ENCODE measurements at regions not wholly inside any gene's neighbourhood (a gene's known extent, or its start where the extent isn't known, plus 50 kb on each side); places are given as distances from the start of the nearest gene placed in this dataset.
A peak's percentile ranks its signal among the peaks of the same experiment; 100 is the strongest.

DNA sequence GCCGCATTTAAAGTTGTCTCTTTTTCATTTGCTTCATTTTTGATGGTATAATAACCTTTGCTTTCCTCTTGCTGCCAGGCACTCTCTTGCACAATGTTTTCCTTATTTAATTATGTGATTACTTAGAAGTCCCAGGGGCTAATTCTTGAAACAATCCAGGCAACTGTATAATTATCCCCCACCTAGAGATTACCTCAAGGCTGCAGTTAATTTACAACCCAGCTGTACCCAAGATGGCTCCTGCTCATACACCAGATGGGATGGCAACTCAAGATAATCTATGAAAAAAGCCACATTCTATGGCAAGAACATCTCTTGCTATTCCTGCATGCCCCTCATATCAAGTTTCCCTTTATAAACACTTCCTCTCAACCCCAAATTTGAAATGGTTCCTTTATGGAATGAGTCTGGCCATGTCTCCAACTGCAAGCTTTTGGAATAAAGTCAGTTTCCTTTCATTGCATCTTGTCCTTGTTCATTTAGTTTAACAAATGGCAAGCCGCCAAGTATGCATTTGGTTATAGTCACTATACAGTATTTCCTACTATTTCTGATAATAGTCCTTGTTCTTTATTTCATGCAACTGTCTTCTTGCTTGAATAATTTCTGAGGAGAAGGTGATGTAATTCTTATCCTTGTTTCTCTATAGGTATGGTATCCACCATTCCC, 1042.6 kb downstream of the PLA2G4A start:
- DNase-seq (ENCODE audit: low read depth in 2 of 3, low spot score in 2 of 3): no peak

DNA sequence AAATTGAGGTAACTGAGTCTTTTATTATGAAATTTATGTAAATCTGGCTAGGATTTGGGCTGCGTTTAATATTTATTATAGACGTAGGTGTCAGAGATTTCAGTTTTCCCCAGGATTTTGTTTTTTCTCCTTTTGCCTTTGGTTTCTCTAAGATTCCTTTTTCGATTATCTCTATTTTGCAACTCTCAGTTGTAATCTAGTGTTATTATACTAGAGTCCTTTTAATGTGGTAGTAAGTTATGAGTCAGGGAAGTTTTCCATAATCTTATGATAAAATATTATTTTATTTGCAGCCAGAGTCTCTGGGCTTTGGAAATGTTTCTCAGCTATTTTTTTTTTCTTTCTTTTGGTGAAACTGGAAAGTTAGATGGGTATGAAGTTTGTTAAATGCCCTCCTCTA, 1043.8 kb downstream of the PLA2G4A start:
- no peak for DNase-seq (ENCODE audit: low read depth in 2 of 3, low spot score in 2 of 3)

DNA sequence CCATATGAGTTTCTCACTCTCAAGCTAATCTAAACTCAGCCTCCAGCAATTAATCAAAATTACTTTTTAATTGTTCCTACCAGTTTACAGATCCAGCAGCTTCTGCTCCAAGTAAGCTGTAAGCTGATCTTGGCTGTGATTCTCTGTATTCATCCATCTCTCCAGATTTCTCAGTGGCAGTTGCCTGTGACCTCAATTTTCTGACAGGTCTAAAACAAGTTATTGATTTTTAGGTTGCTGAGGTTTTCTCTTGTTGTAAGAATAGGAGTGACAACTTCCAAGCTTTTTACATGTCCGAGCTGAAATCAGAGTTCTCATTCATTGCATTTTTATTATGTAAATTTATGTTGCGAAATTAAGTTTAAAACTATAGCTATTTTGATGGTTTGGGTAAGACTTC, 1044.4 kb downstream of the PLA2G4A start:
- no peak for DNase-seq (ENCODE audit: low read depth in 2 of 3, low spot score in 2 of 3)

DNA sequence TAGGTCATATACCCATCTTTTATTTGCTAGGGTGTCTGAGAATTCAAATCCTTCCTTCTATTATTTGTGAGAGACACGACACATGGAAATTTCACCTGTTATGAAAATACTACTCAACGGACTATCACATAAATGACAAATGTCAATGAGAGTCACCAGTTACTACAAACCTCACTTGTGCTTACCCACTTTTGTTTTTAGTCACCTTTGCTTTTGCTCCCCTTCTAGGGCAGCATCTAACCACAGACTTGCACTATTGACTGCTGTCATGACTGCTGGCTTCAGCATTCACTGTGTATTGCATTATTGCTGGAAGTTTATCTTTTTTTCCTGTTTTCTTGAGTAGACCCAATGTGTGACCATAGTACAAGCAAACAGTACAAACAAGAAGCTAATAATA, 1048.0 kb downstream of the PLA2G4A start:
- no peak for DNase-seq (ENCODE audit: low read depth in 2 of 3, low spot score in 2 of 3)

DNA sequence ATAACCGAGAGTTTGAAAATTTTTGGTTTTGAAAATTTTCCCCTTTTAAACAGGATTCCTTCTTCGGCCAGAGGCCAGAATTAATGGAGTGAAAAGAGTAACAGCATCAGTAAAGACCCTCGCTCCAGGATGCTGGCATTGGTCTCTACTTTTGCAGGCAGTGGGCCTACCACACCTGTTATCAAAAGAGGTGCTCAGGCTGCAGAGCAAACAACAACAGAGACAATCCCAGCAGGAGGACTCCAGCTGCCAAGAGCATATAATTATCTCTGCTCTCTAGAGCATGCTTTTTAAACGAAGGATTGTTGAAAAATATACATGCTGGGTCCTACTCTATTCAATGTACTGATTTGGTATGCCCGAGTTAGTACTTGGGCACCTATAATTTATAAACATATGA, 1048.5 kb downstream of the PLA2G4A start:
- DNase-seq (ENCODE audit: low read depth in 2 of 3, low spot score in 2 of 3): no peak

DNA sequence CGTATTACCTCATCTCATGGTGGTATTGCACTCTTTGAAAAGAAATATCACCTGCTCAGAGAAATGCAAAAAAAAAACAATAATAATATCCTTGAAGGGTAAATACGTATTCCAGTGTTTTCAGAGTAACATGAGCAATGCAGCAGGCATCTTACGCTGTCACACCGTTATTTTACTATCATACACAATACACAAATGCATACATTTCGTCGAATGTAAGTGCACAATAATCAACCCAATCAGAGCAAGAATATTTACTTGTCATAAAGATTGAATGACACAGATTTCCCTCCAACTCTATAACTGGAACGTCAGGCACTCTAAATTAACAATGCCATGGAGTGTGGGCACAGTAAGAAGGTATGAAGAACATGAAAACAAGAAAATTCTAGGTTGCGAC, 1050.1 kb downstream of the PLA2G4A start:
- no peak for DNase-seq (ENCODE audit: low read depth in 2 of 3, low spot score in 2 of 3)

DNA sequence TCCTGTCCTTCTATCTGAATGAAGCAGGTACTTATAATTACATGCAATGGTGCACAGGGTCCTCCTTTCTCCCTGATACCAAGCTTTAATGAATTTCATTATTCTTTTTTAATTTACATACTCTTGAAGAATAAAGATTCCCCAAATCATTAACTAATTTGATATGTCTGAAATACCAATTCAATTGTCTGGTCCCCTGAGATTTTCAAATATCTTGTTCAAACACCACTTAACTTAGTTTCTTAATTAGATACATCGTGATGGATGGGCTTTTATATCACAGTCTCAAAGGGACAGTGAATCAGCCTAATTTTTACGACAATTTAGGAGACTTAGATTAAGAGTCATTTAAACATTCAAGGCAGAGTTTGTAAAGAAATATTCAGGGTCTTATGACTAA, 1054.6 kb downstream of the PLA2G4A start:
- no peak for DNase-seq (ENCODE audit: low read depth in 2 of 3, low spot score in 2 of 3)

DNA sequence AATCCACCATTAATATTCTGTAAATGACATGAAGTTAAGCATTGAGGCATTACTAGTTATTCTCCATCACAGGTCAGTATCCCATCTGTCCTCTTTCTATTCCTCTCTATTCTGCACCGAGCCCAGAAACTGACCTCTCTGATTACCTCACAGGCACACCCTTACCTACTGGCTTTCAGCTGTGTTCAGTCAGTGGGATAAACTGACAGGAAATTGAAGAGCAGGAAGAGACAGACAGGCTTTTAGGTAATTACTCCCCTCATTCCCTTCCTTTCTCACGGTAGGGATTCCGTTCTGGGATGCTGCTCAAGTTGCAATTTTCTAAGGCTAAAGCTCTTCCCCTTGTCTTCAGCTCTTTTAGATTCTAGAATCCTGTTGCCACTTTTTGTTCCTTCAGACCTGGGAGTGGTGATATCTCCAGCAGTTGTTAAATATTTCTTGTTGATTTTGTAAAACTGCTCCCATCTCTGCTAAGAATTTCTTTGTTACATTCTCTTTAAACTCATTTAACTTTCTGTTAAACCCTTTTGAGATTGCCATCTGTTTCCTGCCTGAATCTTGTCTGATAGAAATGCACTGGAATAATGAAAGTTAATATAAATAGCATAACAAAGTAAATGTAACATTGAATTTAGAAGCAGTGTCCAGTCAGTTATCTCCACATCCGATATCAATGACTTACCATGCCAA, 1063.4 kb downstream of the PLA2G4A start:
- DNase-seq (ENCODE audit: low read depth in 2 of 3, low spot score in 2 of 3): peak in 2 of 3 donors; percentile 19 to 72

DNA sequence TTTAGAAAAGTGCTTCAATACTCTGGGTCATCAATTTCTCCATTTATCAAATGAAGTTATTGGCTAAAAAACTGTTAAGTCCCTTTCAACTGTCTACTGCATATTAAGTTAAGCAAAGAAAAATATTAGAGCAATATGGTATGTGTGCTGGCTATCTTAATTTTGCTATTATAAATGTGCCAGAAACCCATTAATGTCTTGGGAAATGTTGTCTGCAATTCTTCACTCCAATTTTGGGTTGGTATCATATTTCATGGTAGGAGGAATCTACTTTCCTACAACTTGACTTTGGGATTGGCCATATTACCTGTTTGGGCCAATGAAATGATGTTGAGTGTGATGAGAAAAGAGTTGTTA, 1063.9 kb downstream of the PLA2G4A start:
- DNase-seq (ENCODE audit: low read depth in 2 of 3, low spot score in 2 of 3): no peak

DNA sequence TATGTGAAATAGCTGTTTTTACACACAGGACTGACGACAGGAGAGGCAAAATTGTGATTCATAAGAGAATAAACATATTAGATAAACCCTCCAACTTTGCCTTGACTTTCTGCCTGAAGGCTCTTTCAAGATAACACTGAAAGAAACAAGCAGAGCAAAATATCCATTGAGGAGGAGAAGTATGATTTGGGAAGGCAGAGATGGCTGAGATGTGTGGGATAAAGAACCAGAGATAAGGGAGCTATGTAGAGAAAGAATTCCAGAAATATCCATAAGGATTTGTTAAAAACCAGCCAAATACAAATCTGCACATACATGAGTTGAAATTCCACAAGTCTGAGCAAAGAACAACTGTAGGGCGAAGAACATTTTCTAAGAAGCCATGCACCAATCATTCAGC, 1064.7 kb downstream of the PLA2G4A start:
- no peak for DNase-seq (ENCODE audit: low read depth in 2 of 3, low spot score in 2 of 3)

DNA sequence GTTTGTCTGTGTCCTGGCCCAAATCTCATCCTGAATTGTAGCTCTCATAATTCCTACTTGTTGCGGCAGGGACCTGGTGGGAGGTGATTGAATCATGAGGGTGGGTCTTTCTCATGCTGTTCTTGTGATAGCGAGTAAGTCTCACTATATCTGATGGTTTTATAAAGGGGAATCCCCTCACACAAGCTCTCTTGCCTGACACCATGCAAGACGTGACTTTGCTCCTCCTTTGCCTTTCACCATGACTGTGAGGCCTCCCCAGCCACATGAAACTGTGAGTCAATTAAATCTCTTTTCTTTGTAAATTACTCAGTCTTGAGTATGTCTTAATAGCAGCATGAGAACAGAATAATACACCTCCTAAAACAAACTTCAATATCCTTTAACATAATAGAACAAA, 1065.6 kb downstream of the PLA2G4A start:
- DNase-seq (ENCODE audit: low read depth in 2 of 3, low spot score in 2 of 3): no peak

DNA sequence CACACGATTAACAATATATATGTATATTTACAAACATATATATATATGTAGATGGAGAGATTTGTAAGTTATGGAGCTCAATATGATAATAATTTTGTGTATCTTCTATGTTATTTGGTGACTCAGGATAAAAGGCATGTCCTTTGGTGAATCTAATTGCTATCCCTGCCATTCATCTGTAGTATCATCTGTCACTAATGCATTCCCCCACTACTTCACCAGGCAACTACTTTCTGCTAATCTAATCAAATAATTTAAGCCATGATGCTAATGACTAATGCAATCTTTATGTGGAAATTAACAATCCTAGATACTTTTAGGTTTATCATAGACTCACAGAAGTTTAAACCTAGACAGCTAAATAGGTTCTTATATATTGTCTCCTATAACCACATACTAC, 1074.5 kb downstream of the PLA2G4A start:
- DNase-seq (ENCODE audit: low read depth in 2 of 3, low spot score in 2 of 3): no peak

DNA sequence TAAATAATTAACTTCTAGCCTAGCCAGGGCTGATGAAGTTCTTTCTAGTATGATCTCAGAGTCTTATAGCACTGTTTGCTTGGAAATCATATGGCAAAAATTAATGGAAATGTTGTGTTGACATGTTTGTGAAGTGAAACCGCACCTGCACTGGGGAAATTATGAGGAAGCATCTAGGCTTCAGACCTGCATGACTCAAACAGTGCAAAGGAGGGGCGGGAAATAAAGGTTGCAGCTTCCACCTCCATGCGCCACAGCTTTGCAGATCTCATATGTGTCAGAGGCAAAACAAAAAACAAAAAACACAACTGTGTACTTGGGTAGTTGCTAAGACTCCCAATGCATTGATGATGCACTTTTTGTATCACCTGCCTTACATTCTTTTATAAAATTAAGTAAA, 1080.6 kb downstream of the PLA2G4A start:
- DNase-seq (ENCODE audit: low read depth in 2 of 3, low spot score in 2 of 3): no peak

DNA sequence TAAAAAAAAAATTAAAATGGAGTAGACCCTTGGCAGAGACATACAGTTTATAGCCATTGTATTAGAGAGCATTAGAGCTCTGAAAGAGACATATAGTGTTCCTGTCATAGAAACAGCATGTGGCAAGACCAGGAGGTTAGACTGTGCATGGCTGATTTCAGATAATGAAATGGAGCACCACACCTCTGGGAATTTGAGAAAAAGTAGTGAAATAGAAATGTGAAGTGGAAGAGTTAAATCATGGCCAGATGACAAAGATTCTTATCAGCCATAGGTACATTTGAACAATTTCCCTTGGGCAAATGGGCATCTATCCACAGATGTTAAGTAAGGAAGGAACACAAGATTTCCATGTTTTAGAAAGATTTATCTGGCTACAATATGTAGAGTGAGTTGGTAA, 1083.1 kb downstream of the PLA2G4A start:
- no peak for DNase-seq (ENCODE audit: low read depth in 2 of 3, low spot score in 2 of 3)

DNA sequence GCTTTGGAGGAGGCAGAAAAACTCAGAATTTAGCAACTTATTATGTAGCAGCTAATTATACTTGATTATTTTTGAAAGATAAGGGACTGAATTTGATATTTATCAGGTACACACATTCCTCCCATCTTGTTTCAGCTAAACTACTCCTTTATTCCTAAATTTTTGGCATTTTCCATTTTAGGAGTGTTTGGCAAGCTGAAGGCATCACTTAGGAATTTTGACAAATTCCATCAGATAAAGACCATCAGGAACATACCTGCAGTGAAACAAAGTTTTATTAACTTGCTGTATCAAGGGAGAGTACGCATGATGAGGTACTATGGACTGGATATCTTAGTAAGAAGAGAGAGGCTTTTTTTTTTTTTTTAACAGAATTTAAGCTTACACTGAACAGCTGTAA, 1092.2 kb downstream of the PLA2G4A start:
- no peak for DNase-seq (ENCODE audit: low read depth in 2 of 3, low spot score in 2 of 3)

DNA sequence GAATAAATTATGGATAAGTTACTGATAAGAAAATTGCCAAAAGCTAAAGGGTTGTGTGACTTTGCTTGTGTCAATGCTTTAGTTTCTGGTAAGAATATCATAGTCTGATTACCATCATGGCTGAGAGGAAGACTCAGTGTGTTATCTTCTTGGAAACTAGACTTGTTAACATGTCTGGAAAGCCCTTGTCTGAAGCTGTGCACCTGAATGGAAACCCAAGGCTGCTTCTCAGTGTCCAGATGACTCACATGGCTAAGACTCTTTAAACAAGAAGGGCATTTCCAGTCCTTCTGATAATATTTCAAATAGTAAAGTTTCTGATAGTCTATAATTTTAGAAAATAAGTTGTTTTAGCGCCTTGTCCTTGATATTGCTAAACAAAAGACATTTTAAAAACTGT, 1092.7 kb downstream of the PLA2G4A start:
- no peak for DNase-seq (ENCODE audit: low read depth in 2 of 3, low spot score in 2 of 3)

DNA sequence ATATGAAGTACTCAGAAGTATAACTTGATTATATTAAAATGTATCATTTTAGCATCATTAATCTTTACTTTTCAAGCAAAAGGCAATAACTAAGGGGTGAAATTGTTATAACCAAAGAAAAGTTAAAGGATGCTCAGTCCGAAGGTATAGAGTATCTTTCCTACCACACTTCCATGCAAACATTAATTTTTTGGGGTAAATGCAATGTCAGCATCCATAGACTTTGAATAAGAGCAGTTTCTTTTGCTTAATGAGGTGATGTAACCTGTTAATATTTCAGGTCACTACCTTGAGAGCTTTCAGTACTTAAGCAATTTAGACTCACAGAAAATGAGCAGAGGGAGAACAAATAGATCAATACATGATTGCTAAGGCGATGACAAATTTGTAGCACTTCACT, 1093.5 kb downstream of the PLA2G4A start:
- no peak for DNase-seq (ENCODE audit: low read depth in 2 of 3, low spot score in 2 of 3)

DNA sequence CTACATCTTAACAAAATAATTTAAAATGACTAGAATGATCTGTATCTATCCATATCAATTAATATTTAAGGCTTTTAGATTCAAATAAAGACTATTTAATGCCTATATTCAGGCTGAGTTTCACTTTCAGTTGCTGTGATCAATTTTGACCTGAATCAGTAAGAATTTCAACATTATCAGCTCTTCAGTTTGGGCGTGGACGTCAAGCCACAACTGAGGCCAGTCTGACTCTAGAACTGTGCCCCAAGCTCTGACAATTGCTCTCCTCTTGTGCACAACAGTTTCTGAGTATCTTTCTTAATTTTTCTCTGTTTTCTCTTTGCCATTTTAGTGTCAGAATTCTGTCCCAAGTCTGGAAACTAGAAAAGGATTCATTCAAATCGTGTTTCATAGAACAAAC, 1095.5 kb downstream of the PLA2G4A start:
- DNase-seq (ENCODE audit: low read depth in 2 of 3, low spot score in 2 of 3): no peak

DNA sequence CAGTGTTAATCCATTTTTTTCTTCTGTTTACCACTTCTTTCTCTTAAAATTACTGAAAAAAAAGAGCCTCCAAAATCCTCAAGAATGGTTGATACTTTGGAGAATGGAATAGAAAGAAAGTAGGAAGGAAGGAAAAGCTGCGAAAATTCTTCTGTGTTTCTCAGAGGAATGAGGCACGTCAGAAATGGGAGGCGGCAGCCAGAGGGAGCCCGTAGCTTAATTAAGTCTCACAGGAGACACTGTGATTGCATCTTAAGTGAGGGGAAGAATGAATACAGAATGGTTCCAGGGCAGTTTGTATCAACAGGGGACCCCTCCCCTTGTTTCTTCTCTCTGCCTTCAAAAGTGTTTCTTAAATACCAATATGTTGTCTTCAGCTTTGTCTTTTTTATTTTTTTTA, 1099.5 kb downstream of the PLA2G4A start:
- DNase-seq (ENCODE audit: low read depth in 2 of 3, low spot score in 2 of 3): peak in 2 of 3 donors; percentile 14 to 46

DNA sequence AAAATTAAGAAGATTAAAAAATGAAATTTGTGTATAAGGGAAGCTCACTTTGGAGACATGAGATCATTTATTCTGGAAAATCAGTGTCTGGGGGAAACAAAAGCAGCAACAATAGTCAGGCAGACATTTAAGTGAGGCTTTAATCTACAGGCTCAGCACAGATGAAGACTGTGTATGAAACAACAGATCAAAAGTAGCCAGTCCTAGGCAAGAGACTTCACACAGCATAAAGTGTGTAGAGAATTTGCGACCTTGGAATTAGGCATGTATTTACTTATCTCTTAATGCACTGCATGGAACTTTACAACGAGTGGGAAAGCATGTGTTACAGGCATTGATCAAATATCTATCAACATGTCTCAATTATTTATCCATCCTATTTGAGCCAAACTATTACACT, 1099.9 kb downstream of the PLA2G4A start:
- no peak for DNase-seq (ENCODE audit: low read depth in 2 of 3, low spot score in 2 of 3)

DNA sequence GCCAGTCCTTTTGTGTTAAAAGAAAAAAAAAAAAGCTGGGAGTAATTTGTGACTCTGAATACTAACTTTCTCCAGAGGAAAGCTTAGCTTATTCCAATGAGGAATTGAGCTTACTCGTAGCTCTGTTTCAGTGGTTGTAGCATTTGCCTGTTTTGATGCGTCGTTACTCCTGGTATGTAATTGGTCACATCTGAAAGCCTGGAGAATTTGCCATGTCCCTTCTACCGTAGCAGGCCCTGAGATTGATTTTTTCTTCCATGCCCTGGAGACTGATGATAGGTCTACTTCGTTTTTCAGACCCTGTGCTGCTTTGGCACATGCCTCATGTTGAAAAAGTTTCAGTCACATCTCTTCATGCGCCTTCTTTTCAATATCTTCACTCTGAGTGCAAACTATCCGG, 1103.0 kb downstream of the PLA2G4A start:
- no peak for DNase-seq (ENCODE audit: low read depth in 2 of 3, low spot score in 2 of 3)

DNA sequence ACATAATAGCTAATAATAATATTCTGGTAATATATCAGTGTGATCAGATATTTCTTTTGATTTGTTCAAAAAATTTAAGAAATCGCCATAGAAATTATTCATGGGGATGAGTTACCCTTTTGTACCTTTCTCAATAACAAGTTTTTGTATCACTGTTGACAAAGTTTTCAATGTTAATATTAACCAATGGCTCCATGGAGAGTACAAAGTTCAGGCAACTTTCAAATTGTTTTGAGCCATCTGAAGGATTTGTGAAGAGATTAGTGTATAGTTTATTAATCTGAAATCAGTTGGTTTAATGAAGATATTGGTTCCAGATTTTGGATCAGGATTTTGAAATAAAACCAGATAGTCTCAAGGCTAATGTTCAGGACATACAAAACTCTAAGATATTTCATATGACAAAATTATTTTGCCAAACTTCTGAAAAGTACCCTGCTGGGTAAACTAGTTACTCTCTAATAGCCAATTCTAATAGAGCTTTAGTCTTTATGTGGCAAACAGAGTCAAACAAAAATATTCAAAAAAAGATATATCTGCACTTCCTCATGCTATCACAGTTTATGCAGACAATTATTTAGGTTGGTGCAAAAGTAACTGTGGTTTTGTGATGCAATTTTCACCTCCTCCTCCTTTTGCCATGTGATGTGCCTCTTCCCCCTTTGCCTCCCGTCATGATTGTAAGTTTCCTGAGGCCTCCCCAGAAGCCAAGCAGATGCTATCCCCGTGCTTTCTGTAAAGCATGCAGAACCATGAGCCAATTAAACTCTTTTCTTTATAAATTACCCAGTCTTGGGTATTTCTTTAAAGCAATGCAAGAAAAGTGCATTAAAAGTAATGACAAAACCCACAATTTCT, 1105.0 kb downstream of the PLA2G4A start:
- DNase-seq (ENCODE audit: low read depth in 2 of 3, low spot score in 2 of 3): no peak
